Stimulated activated CD4-positive, alpha-beta T cell treated with anti-CD3 and anti-CD28 coated beads, Interleukin-1b, Interleukin-23, amount 100 ng/mL, for 24 hours (primary cell): ENCODE measurements at regions not wholly inside any gene's neighbourhood (a gene's known extent, or its start where the extent isn't known, plus 50 kb on each side); places are given as distances from the start of the nearest gene placed in this dataset.
"Not testable (repeated sequence)": the region's sequence is repeated elsewhere in the genome, so short reads cannot be mapped to it uniquely, and the experiment has no call there.

Experiments
- DNase-seq, 4 experiments: peaks; one replicate each; pipeline ENCODE4 v3.0.0-alpha.2; 2020; ENCODE audit warnings: low read depth in 4 of 4, low spot score in 1 of 4

- no peak for DNase-seq
Measured at GRCh38 chr20:22944062-22944461, 91.0 kb upstream of the SSTR4 start.

GRCh38 chr20:22944936-22945335 lies 90.2 kb upstream of the SSTR4 start:
- no peak for DNase-seq

- no peak for DNase-seq
Measured at GRCh38 chr20:22946596-22946995, 88.5 kb upstream of the SSTR4 start.

GRCh38 chr20:22949331-22950109 lies 85.6 kb upstream of the SSTR4 start:
- DNase-seq, result no peak

GRCh38 chr20:22951966-22952365 lies 83.1 kb upstream of the SSTR4 start:
- DNase-seq, result no peak

- no peak for DNase-seq
Measured at GRCh38 chr20:22954661-22955060, 80.5 kb upstream of the SSTR4 start.

GRCh38 chr20:22958390-22958789 lies 76.7 kb upstream of the SSTR4 start:
- DNase-seq, result no peak

- no peak for DNase-seq
Measured at GRCh38 chr20:22962567-22963439, 72.3 kb upstream of the SSTR4 start.

- no peak for DNase-seq
Measured at GRCh38 chr20:22963581-22963980, 71.5 kb upstream of the SSTR4 start.

- no peak for DNase-seq
Measured at GRCh38 chr20:22966787-22967464, 68.2 kb upstream of the SSTR4 start.

GRCh38 chr20:22967706-22968105 lies 67.4 kb upstream of the SSTR4 start:
- not testable (repeated sequence) for DNase-seq

- DNase-seq, result not testable (repeated sequence)
Measured at GRCh38 chr20:22969031-22969430, 66.1 kb upstream of the SSTR4 start.

- DNase-seq, result not testable (repeated sequence)
Measured at GRCh38 chr20:22971077-22971476, 64.0 kb upstream of the SSTR4 start.

GRCh38 chr20:22974354-22974753 lies 60.8 kb upstream of the SSTR4 start:
- DNase-seq, result no peak

- no peak for DNase-seq
Measured at GRCh38 chr20:22977047-22977785, 57.9 kb upstream of the SSTR4 start.

GRCh38 chr20:22984008-22984407 lies 51.1 kb upstream of the SSTR4 start:
- DNase-seq, result no peak

GRCh38 chr20:22984606-22985005 lies 50.5 kb upstream of the SSTR4 start:
- no peak for DNase-seq

GRCh38 chr20:22985239-22985778 lies 49.8 kb upstream of the SSTR4 start:
- DNase-seq, result no peak
